HG02763 (cell line): ENCODE measurements at regions not wholly inside any gene's neighbourhood (a gene's known extent, or its start where the extent isn't known, plus 50 kb on each side); places are given as distances from the start of the nearest gene placed in this dataset.

Source experiments
- ATAC-seq: cut with Tn5 transposase; IDR thresholded peaks from one replicate; pipeline ENCODE4 v1.9.1; 2021; ENCODE audit warnings: mild to moderate bottlenecking, moderate library complexity; ENCODE audit not compliant: unreplicated experiment

GRCh38 chr6:22878324-22878701, 308.9 kb downstream of the HDGFL1 start:
- ATAC-seq, result no peak

- ATAC-seq, result no peak
Measured at GRCh38 chr6:22878706-22879105, 309.3 kb downstream of the HDGFL1 start.

- no peak for ATAC-seq
Measured at GRCh38 chr6:22880686-22881433, 311.5 kb downstream of the HDGFL1 start.

- ATAC-seq, result no peak
Measured at GRCh38 chr6:22882581-22882980, 313.2 kb downstream of the HDGFL1 start.

GRCh38 chr6:22883061-22883717, 313.8 kb downstream of the HDGFL1 start:
- no peak for ATAC-seq

GRCh38 chr6:22884456-22884855, 315.1 kb downstream of the HDGFL1 start:
- ATAC-seq, result no peak

- no peak for ATAC-seq
Measured at GRCh38 chr6:22886650-22887581, 317.6 kb downstream of the HDGFL1 start.

GRCh38 chr6:22888163-22888752, 318.9 kb downstream of the HDGFL1 start:
- no peak for ATAC-seq

GRCh38 chr6:22891934-22892333, 322.6 kb downstream of the HDGFL1 start:
- ATAC-seq, result no peak

GRCh38 chr6:22892452-22892851, 323.1 kb downstream of the HDGFL1 start:
- no peak for ATAC-seq

GRCh38 chr6:22896696-22897095, 327.3 kb downstream of the HDGFL1 start:
- ATAC-seq, result no peak

GRCh38 chr6:22899426-22899825, 330.1 kb downstream of the HDGFL1 start:
- ATAC-seq, result no peak

GRCh38 chr6:22903826-22904225, 334.5 kb downstream of the HDGFL1 start:
- ATAC-seq, result no peak

GRCh38 chr6:22904431-22904830, 335.1 kb downstream of the HDGFL1 start:
- ATAC-seq, result no peak

GRCh38 chr6:22906091-22906549, 336.8 kb downstream of the HDGFL1 start:
- no peak for ATAC-seq

- no peak for ATAC-seq
Measured at GRCh38 chr6:22907085-22907484, 337.7 kb downstream of the HDGFL1 start.

- ATAC-seq, result no peak
Measured at GRCh38 chr6:22910370-22910769, 341.0 kb downstream of the HDGFL1 start.

- ATAC-seq, result no peak
Measured at GRCh38 chr6:22913612-22914011, 344.2 kb downstream of the HDGFL1 start.

- ATAC-seq, result no peak
Measured at GRCh38 chr6:22917344-22917743, 348.0 kb downstream of the HDGFL1 start.

GRCh38 chr6:22921828-22922227, 352.5 kb downstream of the HDGFL1 start:
- no peak for ATAC-seq

GRCh38 chr6:22925304-22925835, 356.0 kb downstream of the HDGFL1 start:
- ATAC-seq, result no peak
